WTC11 (cell line): ENCODE measurements at regions not wholly inside any gene's neighbourhood (a gene's known extent, or its start where the extent isn't known, plus 50 kb on each side); places are given as distances from the start of the nearest gene placed in this dataset.
"Not testable (repeated sequence)": the region's sequence is repeated elsewhere in the genome, so short reads cannot be mapped to it uniquely, and the experiment has no call there.

Source experiments
- ATAC-seq: fragments of 200-7000 bp; cut with Tn5 transposase; 2 replicates; pipeline ENCODE4 v1.10.0; 2021; ENCODE audit warnings: mild to moderate bottlenecking, moderate library complexity
- CTCF ChIA-PET: fragments of 300-600 bp; sonication (Branson Sonifier 250); formaldehyde crosslinking; loops from one replicate; lab custom pipeline; 2021; ENCODE audit warnings: antibody characterized with exemption; lab: Charles Lee
- POLR2A ChIA-PET: fragments of 350-600 bp; sonication (Branson Sonifier 250); formaldehyde crosslinking; loops from one replicate; lab custom pipeline; 2021; ENCODE audit warnings: antibody characterized with exemption; lab: Charles Lee
- DNase-seq: peaks from one replicate; pipeline ENCODE4 v3.0.0; 2021; ENCODE audit warnings: low spot score
- H3K27ac Mint-ChIP-seq: 2 replicates; pipeline ENCODE4 v1.8.0; 2021; ENCODE audit warnings: mixed read lengths
- H3K27me3 Mint-ChIP-seq: 2 replicates; pipeline ENCODE4 v1.8.0; 2021; ENCODE audit warnings: low read depth, mild to moderate bottlenecking, moderate library complexity, mixed read lengths
- H3K36me3 Mint-ChIP-seq: 2 replicates; pipeline ENCODE4 v1.8.0; 2021; ENCODE audit warnings: mixed read lengths
- H3K4me1 Mint-ChIP-seq: 2 replicates; pipeline ENCODE4 v1.8.0; 2022; ENCODE audit warnings: mixed read lengths
- H3K4me3 Mint-ChIP-seq: 2 replicates; pipeline ENCODE4 v1.8.0; 2021; ENCODE audit warnings: mild to moderate bottlenecking, moderate library complexity, mixed read lengths
- H3K9me3 Mint-ChIP-seq: 2 replicates; pipeline ENCODE4 v1.8.0; 2021; ENCODE audit warnings: mixed read lengths
- ATF1 ChIP-seq: sonication (generic); formaldehyde crosslinking; IDR thresholded peaks from 2 replicates; pipeline ENCODE4 v1.8.1; 2023; ENCODE audit warnings: mild to moderate bottlenecking, moderate library complexity, missing genetic modification reagents
- CREM ChIP-seq: sonication (generic); formaldehyde crosslinking; IDR thresholded peaks from 2 replicates; pipeline ENCODE4 v1.8.1; 2022; ENCODE audit warnings: mild to moderate bottlenecking, missing genetic modification reagents, moderate library complexity
- GTF2I ChIP-seq: fragments of 250-450 bp; sonication (Bioruptor Pico); conservative IDR thresholded peaks from 2 replicates; pipeline ENCODE4 v1.4.0; 2021; ENCODE audit warnings: mild to moderate bottlenecking
- HMGXB4 ChIP-seq: sonication (generic); formaldehyde crosslinking; IDR thresholded peaks from 2 replicates; pipeline ENCODE4 v1.8.1; 2023; ENCODE audit warnings: mild to moderate bottlenecking, moderate library complexity, missing genetic modification reagents
- NFATC4 ChIP-seq: fragments of 250-450 bp; sonication (Bioruptor Pico); IDR thresholded peaks from 2 replicates; pipeline ENCODE4 v1.9.0; 2021; ENCODE audit warnings: mild to moderate bottlenecking
- RORB ChIP-seq: fragments of 250-450 bp; sonication (Bioruptor Pico); IDR thresholded peaks from 2 replicates; pipeline ENCODE4 v1.9.0; 2021; ENCODE audit warnings: mild to moderate bottlenecking
- SOX15 ChIP-seq: fragments of 250-450 bp; sonication (Bioruptor Pico); IDR thresholded peaks from 2 replicates; pipeline ENCODE4 v1.9.0; 2021; ENCODE audit warnings: mild to moderate bottlenecking
- TEAD1 ChIP-seq: sonication (generic); formaldehyde crosslinking; IDR thresholded peaks from 2 replicates; pipeline ENCODE4 v1.8.0; 2022; ENCODE audit warnings: mild to moderate bottlenecking, missing genetic modification reagents
- ZNF121 ChIP-seq: sonication (generic); formaldehyde crosslinking; IDR thresholded peaks from 2 replicates; pipeline ENCODE4 v1.8.0; 2023; ENCODE audit warnings: missing genetic modification reagents
- ZNF232 ChIP-seq: sonication (generic); formaldehyde crosslinking; IDR thresholded peaks from 2 replicates; pipeline ENCODE4 v1.8.0; 2022; ENCODE audit warnings: mild to moderate bottlenecking, missing genetic modification reagents
- ZNF396 ChIP-seq: fragments of 250-450 bp; sonication (Bioruptor Pico); IDR thresholded peaks from 2 replicates; pipeline ENCODE4 v1.8.0; 2021; ENCODE audit warnings: mild to moderate bottlenecking, moderate library complexity, borderline replicate concordance
- TF ChIP-seq, protein P1 (sequence below): sonication (generic); formaldehyde crosslinking; IDR thresholded peaks from 2 replicates; pipeline ENCODE4 v1.8.1; 2023; ENCODE audit warnings: mild to moderate bottlenecking, missing genetic modification reagents, moderate library complexity
- TF ChIP-seq, protein P2 (sequence below): sonication (generic); formaldehyde crosslinking; IDR thresholded peaks from 2 replicates; pipeline ENCODE4 v1.8.1; 2023; ENCODE audit warnings: mild to moderate bottlenecking, missing genetic modification reagents
- TF ChIP-seq, protein P3 (sequence below): sonication (generic); formaldehyde crosslinking; IDR thresholded peaks from 2 replicates; pipeline ENCODE4 v1.8.0; 2022; ENCODE audit warnings: mild to moderate bottlenecking, missing genetic modification reagents
- TF ChIP-seq, protein P4 (sequence below): sonication (generic); formaldehyde crosslinking; conservative IDR thresholded peaks from 2 replicates; pipeline ENCODE4 v1.8.1; 2023; ENCODE audit warnings: mild to moderate bottlenecking, low read depth, missing genetic modification reagents, moderate library complexity

- no peak for TF ChIP-seq SOX15
- TF ChIP-seq, protein P1, sequence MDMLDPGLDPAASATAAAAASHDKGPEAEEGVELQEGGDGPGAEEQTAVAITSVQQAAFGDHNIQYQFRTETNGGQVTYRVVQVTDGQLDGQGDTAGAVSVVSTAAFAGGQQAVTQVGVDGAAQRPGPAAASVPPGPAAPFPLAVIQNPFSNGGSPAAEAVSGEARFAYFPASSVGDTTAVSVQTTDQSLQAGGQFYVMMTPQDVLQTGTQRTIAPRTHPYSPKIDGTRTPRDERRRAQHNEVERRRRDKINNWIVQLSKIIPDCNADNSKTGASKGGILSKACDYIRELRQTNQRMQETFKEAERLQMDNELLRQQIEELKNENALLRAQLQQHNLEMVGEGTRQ: no peak
- no peak for TF ChIP-seq HMGXB4 (CRISPR knock-in tag)
These were observed 271.6 kb upstream of the DCN start (continued) for GRCh38 chr12:91454179-91454578.

DNA sequence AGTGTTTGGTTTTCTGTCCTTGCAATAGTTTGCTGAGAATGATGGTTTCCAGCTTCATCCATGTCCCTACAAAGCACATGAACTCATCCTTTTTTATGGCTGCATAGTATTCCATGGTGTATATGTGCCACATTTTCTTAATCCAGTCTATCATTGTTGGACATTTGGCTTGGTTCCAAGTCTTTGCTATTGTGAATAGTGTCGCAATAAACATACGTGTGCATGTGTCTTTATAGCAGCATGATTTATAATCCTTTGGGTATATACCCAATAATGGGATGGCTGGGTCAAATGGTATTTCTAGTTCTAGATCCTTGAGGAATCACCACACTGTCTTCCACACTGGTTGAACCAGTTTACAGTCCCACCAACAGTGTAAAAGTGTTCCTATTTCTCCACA, 269.8 kb upstream of the DCN start:
- H3K36me3 Mint-ChIP-seq, H3K27me3 Mint-ChIP-seq, POLR2A ChIA-PET, CTCF ChIA-PET, DNase-seq, H3K4me3 Mint-ChIP-seq, H3K4me1 Mint-ChIP-seq, H3K27ac Mint-ChIP-seq, ATAC-seq: not testable (repeated sequence)
- H3K9me3 Mint-ChIP-seq: peaks cover 11% of the 10 kb centered on the region

GRCh38 chr12:91441993-91442952, 259.7 kb upstream of the DCN start:
- TF ChIP-seq GTF2I (CRISPR knock-in tag): no peak
- TF ChIP-seq, protein P2, sequence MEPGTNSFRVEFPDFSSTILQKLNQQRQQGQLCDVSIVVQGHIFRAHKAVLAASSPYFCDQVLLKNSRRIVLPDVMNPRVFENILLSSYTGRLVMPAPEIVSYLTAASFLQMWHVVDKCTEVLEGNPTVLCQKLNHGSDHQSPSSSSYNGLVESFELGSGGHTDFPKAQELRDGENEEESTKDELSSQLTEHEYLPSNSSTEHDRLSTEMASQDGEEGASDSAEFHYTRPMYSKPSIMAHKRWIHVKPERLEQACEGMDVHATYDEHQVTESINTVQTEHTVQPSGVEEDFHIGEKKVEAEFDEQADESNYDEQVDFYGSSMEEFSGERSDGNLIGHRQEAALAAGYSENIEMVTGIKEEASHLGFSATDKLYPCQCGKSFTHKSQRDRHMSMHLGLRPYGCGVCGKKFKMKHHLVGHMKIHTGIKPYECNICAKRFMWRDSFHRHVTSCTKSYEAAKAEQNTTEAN (CRISPR knock-in tag): no peak
- no peak for DNase-seq
- H3K9me3 Mint-ChIP-seq: no peaks in the 10 kb centered on the region
- CTCF ChIA-PET: interaction anchor here (1.6 kb wide), 1 partner anchor 60 kb away, joined by 4 read pairs; no protein-coding TSS in a partner anchor
- H3K27ac Mint-ChIP-seq: no peak overlapping the region
- no peaks in the 10 kb centered on the region for H3K36me3 Mint-ChIP-seq
- H3K27me3 Mint-ChIP-seq: no peaks in the 10 kb centered on the region
- H3K4me1 Mint-ChIP-seq: peaks cover 8% of the 10 kb centered on the region
- no peak overlapping the region for H3K4me3 Mint-ChIP-seq
- POLR2A ChIA-PET: no interaction called here
- ATAC-seq: no peak

- no peaks in the 10 kb centered on the region for H3K9me3 Mint-ChIP-seq
These were observed 258.6 kb upstream of the DCN start for GRCh38 chr12:91441246-91441645.

More at GRCh38 chr12:91441246-91441645, 258.6 kb upstream of the DCN start:
- POLR2A ChIA-PET: no interaction called here
- H3K4me1 Mint-ChIP-seq: peaks cover 8% of the 10 kb centered on the region
- CTCF ChIA-PET: interaction anchor here (1.6 kb wide), 1 partner anchor 59 kb away, joined by 4 read pairs; no protein-coding TSS in a partner anchor
- no peak overlapping the region for H3K27ac Mint-ChIP-seq
- H3K4me3 Mint-ChIP-seq: no peak overlapping the region
- no peaks in the 10 kb centered on the region for H3K27me3 Mint-ChIP-seq
- ATAC-seq: no peak
- DNase-seq: no peak
- no peak for TF ChIP-seq CREM (CRISPR knock-in tag)
- no peak for TF ChIP-seq ZNF396 (CRISPR knock-in tag)
- TF ChIP-seq, protein P3, sequence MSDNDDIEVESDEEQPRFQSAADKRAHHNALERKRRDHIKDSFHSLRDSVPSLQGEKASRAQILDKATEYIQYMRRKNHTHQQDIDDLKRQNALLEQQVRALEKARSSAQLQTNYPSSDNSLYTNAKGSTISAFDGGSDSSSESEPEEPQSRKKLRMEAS (CRISPR knock-in tag): no peak
- no peak for TF ChIP-seq TEAD1 (CRISPR knock-in tag)
- no peak for TF ChIP-seq ZNF121 (CRISPR knock-in tag)
- TF ChIP-seq NFATC4: no peak
- TF ChIP-seq ZNF232 (CRISPR knock-in tag): no peak
- TF ChIP-seq ATF1 (CRISPR knock-in tag): no peak
- no peak for TF ChIP-seq RORB
- TF ChIP-seq, protein P4, sequence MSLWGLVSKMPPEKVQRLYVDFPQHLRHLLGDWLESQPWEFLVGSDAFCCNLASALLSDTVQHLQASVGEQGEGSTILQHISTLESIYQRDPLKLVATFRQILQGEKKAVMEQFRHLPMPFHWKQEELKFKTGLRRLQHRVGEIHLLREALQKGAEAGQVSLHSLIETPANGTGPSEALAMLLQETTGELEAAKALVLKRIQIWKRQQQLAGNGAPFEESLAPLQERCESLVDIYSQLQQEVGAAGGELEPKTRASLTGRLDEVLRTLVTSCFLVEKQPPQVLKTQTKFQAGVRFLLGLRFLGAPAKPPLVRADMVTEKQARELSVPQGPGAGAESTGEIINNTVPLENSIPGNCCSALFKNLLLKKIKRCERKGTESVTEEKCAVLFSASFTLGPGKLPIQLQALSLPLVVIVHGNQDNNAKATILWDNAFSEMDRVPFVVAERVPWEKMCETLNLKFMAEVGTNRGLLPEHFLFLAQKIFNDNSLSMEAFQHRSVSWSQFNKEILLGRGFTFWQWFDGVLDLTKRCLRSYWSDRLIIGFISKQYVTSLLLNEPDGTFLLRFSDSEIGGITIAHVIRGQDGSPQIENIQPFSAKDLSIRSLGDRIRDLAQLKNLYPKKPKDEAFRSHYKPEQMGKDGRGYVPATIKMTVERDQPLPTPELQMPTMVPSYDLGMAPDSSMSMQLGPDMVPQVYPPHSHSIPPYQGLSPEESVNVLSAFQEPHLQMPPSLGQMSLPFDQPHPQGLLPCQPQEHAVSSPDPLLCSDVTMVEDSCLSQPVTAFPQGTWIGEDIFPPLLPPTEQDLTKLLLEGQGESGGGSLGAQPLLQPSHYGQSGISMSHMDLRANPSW: no peak
- H3K36me3 Mint-ChIP-seq: no peaks in the 10 kb centered on the region
